Lower lobe of right lung (tissue), 2 donors: ENCODE measurements at regions not wholly inside any gene's neighbourhood (a gene's known extent, or its start where the extent isn't known, plus 50 kb on each side); places are given as distances from the start of the nearest gene placed in this dataset.

Experiments used
- ATAC-seq, 2 donors: fragments of 200-7000 bp; cut with Tn5 transposase; one replicate each; pipeline ENCODE4 v1.9.1; 2020 to 2022; ENCODE audit warnings: mild to moderate bottlenecking in 2 of 2, moderate library complexity in 2 of 2
- DNase-seq: peaks from one replicate; pipeline ENCODE4 v3.0.0-alpha.2; 2020
- H3K27ac ChIP-seq: fragments of 200-600 bp; one replicate; pipeline ENCODE4 v1.8.0; 2022
- H3K27me3 ChIP-seq: fragments of 200-600 bp; one replicate; pipeline ENCODE4 v1.8.0; 2022; ENCODE audit warnings: low read depth
- H3K36me3 ChIP-seq: fragments of 200-600 bp; one replicate; pipeline ENCODE4 v1.8.0; 2022; ENCODE audit warnings: mild to moderate bottlenecking
- H3K4me1 ChIP-seq: fragments of 200-600 bp; one replicate; pipeline ENCODE4 v1.8.0; 2022
- H3K4me3 ChIP-seq: fragments of 200-600 bp; one replicate; pipeline ENCODE4 v1.8.0; 2022; ENCODE audit warnings: mild to moderate bottlenecking
- H3K9me3 ChIP-seq: fragments of 200-600 bp; one replicate; pipeline ENCODE4 v1.8.0; 2022
- intact Hi-C: fragments of 100-400 bp; cut with DNase I; formaldehyde crosslinking; loops from one replicate; pipeline ENCODE4 v1.11.0; 2022
- TF ChIP-seq, protein P1 (sequence below): fragments of 200-600 bp; IDR thresholded peaks from one replicate; pipeline ENCODE4 v1.8.0; 2022; ENCODE audit warnings: antibody characterized with exemption, mild to moderate bottlenecking
- donor health status: DM: no; HTN: yes; CAD: no; lungs with severe emphysema.

DNA sequence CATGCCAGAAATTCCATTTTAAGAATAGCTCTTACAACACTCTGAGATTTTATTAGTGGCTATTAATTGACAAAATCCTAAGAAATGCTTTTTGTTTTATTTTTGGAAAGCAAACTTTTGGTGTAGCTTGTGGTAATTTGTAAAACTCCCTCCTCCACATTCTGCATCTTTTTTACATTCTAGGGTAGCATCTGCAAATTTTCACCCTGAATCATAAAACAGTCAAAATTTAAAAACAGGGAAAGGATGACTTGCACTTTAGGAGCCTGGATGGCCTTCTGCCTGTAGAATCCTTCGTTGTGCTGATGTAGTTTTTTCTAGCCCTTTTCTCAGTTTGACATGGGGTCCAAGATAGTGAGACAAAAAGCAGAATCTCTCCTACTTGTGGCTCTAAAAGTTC is 316.1 kb downstream of the ADRA2A start:
- H3K4me3 ChIP-seq, result no peak overlapping the region
- H3K4me1 ChIP-seq, result no peaks in the 10 kb centered on the region
- H3K36me3 ChIP-seq, result no peaks in the 10 kb centered on the region
- no peak overlapping the region for H3K27ac ChIP-seq
- TF ChIP-seq, protein P1, sequence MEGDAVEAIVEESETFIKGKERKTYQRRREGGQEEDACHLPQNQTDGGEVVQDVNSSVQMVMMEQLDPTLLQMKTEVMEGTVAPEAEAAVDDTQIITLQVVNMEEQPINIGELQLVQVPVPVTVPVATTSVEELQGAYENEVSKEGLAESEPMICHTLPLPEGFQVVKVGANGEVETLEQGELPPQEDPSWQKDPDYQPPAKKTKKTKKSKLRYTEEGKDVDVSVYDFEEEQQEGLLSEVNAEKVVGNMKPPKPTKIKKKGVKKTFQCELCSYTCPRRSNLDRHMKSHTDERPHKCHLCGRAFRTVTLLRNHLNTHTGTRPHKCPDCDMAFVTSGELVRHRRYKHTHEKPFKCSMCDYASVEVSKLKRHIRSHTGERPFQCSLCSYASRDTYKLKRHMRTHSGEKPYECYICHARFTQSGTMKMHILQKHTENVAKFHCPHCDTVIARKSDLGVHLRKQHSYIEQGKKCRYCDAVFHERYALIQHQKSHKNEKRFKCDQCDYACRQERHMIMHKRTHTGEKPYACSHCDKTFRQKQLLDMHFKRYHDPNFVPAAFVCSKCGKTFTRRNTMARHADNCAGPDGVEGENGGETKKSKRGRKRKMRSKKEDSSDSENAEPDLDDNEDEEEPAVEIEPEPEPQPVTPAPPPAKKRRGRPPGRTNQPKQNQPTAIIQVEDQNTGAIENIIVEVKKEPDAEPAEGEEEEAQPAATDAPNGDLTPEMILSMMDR, result no peak
- DNase-seq (no peak), ATAC-seq (no peak)
- no peaks in the 10 kb centered on the region for H3K27me3 ChIP-seq
- intact Hi-C loops, result no loop called here
- H3K9me3 ChIP-seq, result no peaks in the 10 kb centered on the region

- no peaks in the 10 kb centered on the region for H3K4me1 ChIP-seq
- ATAC-seq, result no peak
- H3K4me3 ChIP-seq, result no peak overlapping the region
- no peaks in the 10 kb centered on the region for H3K36me3 ChIP-seq
- H3K27me3 ChIP-seq, result no peaks in the 10 kb centered on the region
- intact Hi-C loops, result no loop called here
- H3K27ac ChIP-seq, result no peak overlapping the region
- no peaks in the 10 kb centered on the region for H3K9me3 ChIP-seq
- no peak for DNase-seq
- TF ChIP-seq, protein P1, result no peak
These were observed 333.9 kb downstream of the ADRA2A start for GRCh38 chr10:111410740-111411139.

- Histone ChIP-seq H3K9me3 (no peaks in the 10 kb centered on the region), H3K27me3 (no peaks in the 10 kb centered on the region), H3K4me1 (no peaks in the 10 kb centered on the region), H3K4me3 (no peak overlapping the region), H3K36me3 (no peaks in the 10 kb centered on the region), H3K27ac (no peak overlapping the region)
- DNase-seq (no peak), ATAC-seq (no peak)
- TF ChIP-seq, protein P1, result no peak
- intact Hi-C loops, result no loop called here
These were observed 348.6 kb downstream of the ADRA2A start for GRCh38 chr10:111425459-111425858.

DNA sequence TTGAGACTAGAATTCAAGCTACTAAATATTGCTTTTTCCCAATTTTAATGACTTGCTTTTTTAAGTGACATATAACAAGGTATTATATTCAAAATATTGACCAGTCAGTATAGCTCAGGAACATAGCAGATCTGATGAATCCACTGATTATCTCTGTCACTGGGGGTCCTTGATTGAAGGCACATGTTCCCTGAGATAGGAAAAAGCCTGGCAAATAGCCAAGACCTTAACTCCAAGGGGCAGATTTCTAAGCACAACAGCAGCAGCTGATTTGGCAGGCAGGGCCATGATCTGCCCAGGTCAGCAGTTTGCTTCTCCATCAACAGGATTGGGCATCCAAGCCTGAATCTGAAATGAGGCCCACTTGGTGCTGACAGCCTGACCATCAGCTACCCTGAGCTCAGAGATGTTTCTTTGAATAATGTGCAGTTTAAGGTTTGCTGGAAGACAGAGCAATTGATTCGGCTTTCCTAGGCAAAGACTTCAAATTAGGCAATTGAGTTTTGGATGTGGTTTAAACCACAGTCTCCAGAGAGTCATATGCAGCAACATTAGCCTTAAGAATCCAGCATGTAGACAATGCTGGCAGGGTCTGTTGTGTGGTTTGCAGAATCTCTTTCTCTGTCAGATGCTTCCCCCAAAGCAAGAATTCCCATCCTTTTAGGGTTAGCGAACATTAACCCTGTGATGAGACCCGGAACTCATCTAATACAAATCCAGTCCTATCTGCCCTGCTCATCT is 352.6 kb downstream of the ADRA2A start:
- H3K27me3 ChIP-seq, result no peaks in the 10 kb centered on the region
- no peak overlapping the region for H3K27ac ChIP-seq
- intact Hi-C loops, result no loop called here
- no peak overlapping the region for H3K4me3 ChIP-seq
- no peaks in the 10 kb centered on the region for H3K9me3 ChIP-seq
- H3K36me3 ChIP-seq, result no peaks in the 10 kb centered on the region
- DNase-seq, result no peak
- no peak for ATAC-seq
- H3K4me1 ChIP-seq, result no peaks in the 10 kb centered on the region
- TF ChIP-seq, protein P1, result no peak

DNA sequence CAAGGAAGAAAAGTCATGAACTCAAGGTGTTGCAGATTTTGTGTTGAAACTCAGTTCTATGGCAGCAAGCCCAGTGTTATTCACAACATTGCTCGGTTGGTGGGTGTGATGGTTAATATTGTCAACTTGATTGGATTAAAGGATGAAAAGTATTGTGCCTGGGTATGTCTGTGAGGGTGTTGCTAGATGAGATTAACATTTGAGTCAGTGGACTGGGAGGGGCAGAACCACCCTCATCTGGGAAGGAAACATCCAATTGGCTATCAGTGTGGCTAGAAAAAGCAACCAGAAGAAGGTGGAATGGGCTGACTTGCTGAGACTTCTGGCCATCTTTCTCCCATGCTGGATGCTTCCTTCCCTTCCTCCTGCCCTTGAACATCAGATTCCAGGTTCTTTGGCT is 353.2 kb downstream of the ADRA2A start:
- intact Hi-C loops, result no loop called here
- DNase-seq (no peak), ATAC-seq (no peak)

More for the DNA sequence above, 353.2 kb downstream of the ADRA2A start:
- Histone ChIP-seq H3K27me3 (no peaks in the 10 kb centered on the region), H3K9me3 (no peaks in the 10 kb centered on the region), H3K27ac (no peak overlapping the region), H3K36me3 (no peaks in the 10 kb centered on the region), H3K4me3 (no peak overlapping the region), H3K4me1 (no peaks in the 10 kb centered on the region)
- TF ChIP-seq, protein P1, result no peak
